Sigmoid colon (tissue), 6 donors: ENCODE measurements at regions not wholly inside any gene's neighbourhood (a gene's known extent, or its start where the extent isn't known, plus 50 kb on each side); places are given as distances from the start of the nearest gene placed in this dataset.

Source experiments
- DNase-seq: peaks from one replicate; pipeline ENCODE4 v3.0.0-alpha.2; 2019
- H3K27ac ChIP-seq, 4 donors: fragments of 200-600 bp; sonication (generic); one replicate each; pipeline ENCODE4 v1.5.1; 2016 to 2019; ENCODE audit warnings: mild to moderate bottlenecking in 1 of 4
- H3K27me3 ChIP-seq, 3 donors: fragments of 200-600 bp; sonication (generic); one replicate each; pipeline ENCODE4 v1.5.1; 2019; ENCODE audit warnings: mild to moderate bottlenecking in 1 of 3
- H3K36me3 ChIP-seq, 4 donors: fragments of 200-600 bp; sonication (generic); one replicate each; pipeline ENCODE4 v1.5.1; 2016 to 2019
- H3K4me1 ChIP-seq, 4 donors: fragments of 200-600 bp; sonication (generic); one replicate each; pipeline ENCODE4 v1.5.1; 2017 to 2019
- H3K4me3 ChIP-seq, 4 donors: fragments of 200-600 bp; sonication (generic); one replicate each; pipeline ENCODE4 v1.5.1; 2017 to 2019; ENCODE audit warnings: mild to moderate bottlenecking in 2 of 4, moderate library complexity in 1 of 4
- H3K9me3 ChIP-seq, 4 donors: fragments of 200-600 bp in 3 of 4; sonication (generic) in 3 of 4; one replicate each; pipeline versions ENCODE4 v1.5.1 to v1.6.1; 2013 to 2019
- EP300 ChIP-seq, 4 donors: sonication (generic); formaldehyde crosslinking; IDR thresholded peaks; one replicate each; pipeline ENCODE4 v1.6.1; 2017; ENCODE audit warnings: antibody characterized with exemption in 4 of 4
- POLR2A ChIP-seq, 2 donors: fragments of 450-650 bp; IDR thresholded peaks; one replicate each; pipeline ENCODE4 v1.6.1; 2016; ENCODE audit warnings: antibody characterized with exemption in 2 of 2, mild to moderate bottlenecking in 2 of 2, moderate library complexity in 2 of 2
- POLR2AphosphoS5 ChIP-seq, 4 donors: sonication (generic); formaldehyde crosslinking; IDR thresholded peaks; one replicate each; pipeline ENCODE4 v1.6.1; 2017; ENCODE audit warnings: antibody characterized with exemption in 4 of 4
- WGBS, 2 donors: extraction: QIAGEN DNeasy Blood & Tissue Kit; methylation state at CpG; one replicate each; pipeline ENCODE4 v1.1.7; 2013; 5-methylcytosine and 5-hydroxymethylcytosine counted together
- intact Hi-C: fragments of 100-400 bp; cut with DNase I; formaldehyde crosslinking; loops from one replicate; pipeline ENCODE4 v1.15.1; 2023
- TF ChIP-seq, protein P1 (sequence below), 4 experiments: fragments of 450-650 bp in 3 of 4; fragments of 200-600 bp in 1 of 4; IDR thresholded peaks; one replicate each; pipeline ENCODE4 v1.5.1; 2016 to 2019; ENCODE audit warnings: antibody characterized with exemption in 4 of 4, mild to moderate bottlenecking in 3 of 4, moderate library complexity in 2 of 4
- donor health status: healthy with polysubstance abuse.
- donor health status: healthy.

DNA sequence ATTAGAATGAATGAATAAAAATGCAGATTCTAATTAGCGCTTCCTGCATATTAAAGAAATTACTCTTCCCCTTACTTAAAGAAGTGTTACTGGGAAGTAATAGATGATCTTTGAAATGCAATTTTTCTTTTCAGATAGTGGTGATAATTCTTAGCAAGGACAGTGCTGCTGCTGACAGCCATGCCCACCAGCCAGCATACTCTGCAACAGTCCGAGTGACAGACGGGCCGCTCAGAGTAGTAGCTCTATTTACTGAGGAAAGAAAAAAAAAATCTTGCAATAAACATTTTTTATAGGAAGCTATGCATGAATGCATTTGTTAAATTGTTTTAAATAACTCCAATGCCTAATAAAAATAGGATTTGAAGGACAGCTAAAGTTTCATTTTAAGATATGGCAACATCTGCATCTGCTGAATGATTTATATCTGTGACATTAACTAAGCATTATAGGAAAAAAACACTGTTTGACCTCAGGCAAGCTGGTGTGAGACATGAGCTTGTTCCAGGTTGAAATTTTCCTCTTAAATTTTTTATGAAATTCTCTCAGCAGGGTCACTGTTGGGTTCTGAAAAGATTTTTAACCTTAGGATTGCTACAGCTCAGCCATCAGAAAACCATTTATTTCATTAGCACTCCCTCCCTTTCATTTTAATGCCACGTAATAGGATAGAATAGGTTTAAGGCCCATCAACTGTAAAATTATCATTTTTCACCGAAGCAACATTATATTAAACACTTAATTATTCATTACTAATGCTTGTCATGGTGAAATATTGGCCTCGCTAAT lies 393.8 kb downstream of the DCDC2C start:
- no peak for DNase-seq
- Histone ChIP-seq H3K27ac (no peak overlapping the region), H3K9me3 (peaks cover 0 to 2% (median 0%) of the 10 kb centered on the region in 4 donors), H3K4me1 (no peaks in the 10 kb centered on the region), H3K36me3 (no peaks in the 10 kb centered on the region), H3K4me3 (no peak overlapping the region), H3K27me3 (no peaks in the 10 kb centered on the region)
- no peak for TF ChIP-seq POLR2AphosphoS5 (IDR thresholded peaks at IDR 0.05)
- TF ChIP-seq, protein P1, sequence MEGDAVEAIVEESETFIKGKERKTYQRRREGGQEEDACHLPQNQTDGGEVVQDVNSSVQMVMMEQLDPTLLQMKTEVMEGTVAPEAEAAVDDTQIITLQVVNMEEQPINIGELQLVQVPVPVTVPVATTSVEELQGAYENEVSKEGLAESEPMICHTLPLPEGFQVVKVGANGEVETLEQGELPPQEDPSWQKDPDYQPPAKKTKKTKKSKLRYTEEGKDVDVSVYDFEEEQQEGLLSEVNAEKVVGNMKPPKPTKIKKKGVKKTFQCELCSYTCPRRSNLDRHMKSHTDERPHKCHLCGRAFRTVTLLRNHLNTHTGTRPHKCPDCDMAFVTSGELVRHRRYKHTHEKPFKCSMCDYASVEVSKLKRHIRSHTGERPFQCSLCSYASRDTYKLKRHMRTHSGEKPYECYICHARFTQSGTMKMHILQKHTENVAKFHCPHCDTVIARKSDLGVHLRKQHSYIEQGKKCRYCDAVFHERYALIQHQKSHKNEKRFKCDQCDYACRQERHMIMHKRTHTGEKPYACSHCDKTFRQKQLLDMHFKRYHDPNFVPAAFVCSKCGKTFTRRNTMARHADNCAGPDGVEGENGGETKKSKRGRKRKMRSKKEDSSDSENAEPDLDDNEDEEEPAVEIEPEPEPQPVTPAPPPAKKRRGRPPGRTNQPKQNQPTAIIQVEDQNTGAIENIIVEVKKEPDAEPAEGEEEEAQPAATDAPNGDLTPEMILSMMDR (IDR thresholded peaks at IDR 0.05) = no peak
- no peak for TF ChIP-seq POLR2A (IDR thresholded peaks at IDR 0.05)
- no peak for TF ChIP-seq EP300 (IDR thresholded peaks at IDR 0.05)
- 83% methylated on average over 7 of the region's 7 CpGs for WGBS, 2 donors
- intact Hi-C loops = no loop called here

DNA sequence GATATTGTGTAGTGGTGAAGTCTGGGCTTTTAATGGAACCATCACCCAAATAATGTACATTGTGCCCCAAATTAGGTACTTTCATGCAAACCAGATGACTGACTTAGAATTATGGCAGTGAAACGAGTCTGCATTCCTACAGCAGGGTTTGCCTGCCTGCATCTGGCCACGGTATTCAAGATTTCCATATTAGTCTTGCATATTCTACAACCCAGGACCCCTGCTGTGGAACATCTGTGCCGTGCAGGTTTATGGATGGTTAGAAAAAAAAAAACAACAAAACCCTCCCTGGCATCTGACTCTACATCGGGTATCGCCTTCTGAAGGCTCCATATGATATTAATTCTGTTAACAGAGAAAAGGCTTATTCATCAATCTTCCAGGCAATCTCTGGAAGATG lies 394.8 kb downstream of the DCDC2C start:
- TF ChIP-seq POLR2AphosphoS5 (IDR thresholded peaks at IDR 0.05) (no peak), POLR2A (IDR thresholded peaks at IDR 0.05) (no peak), EP300 (IDR thresholded peaks at IDR 0.05) (no peak)
- TF ChIP-seq, protein P1 (IDR thresholded peaks at IDR 0.05) = no peak
- WGBS, 2 donors = 72 to 82% methylated on average over 5 of the region's 5 CpGs
- no peaks in the 10 kb centered on the region for H3K4me1 ChIP-seq

DNA sequence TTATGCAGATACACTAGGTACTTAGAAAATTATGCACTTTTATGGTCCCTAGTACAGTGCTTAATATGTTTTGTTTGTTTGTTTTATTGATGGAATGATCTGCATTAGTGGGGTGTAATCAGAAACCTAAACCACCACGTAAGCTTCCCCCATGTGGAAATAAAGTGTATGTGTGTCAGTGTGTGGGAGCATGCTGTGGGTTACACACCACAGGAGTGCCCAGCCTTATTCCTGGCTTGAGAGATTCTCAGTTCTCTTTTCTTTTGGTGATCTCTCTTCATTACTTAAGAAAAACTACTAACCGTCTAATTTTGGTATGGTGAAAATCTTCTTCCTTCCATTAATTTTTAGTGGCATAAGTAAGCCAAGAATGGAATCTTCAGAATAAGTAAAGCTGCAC lies 398.6 kb downstream of the DCDC2C start:
- H3K4me1 ChIP-seq = no peaks in the 10 kb centered on the region
- H3K9me3 ChIP-seq = peaks cover 0 to 2% (median 0%) of the 10 kb centered on the region in 4 donors
- TF ChIP-seq POLR2A (IDR thresholded peaks at IDR 0.05) = no peak
- TF ChIP-seq POLR2AphosphoS5 (IDR thresholded peaks at IDR 0.05) = no peak
- TF ChIP-seq, protein P1 (IDR thresholded peaks at IDR 0.05) = no peak
- TF ChIP-seq EP300 (IDR thresholded peaks at IDR 0.05) = no peak
- WGBS, 2 donors = 90 to 91% methylated on average over 2 of the region's 2 CpGs
- no peak overlapping the region for H3K27ac ChIP-seq
- no peaks in the 10 kb centered on the region for H3K27me3 ChIP-seq
- intact Hi-C loops = no loop called here
- no peaks in the 10 kb centered on the region for H3K36me3 ChIP-seq
- H3K4me3 ChIP-seq = no peak overlapping the region
- no peak for DNase-seq

More for the DNA sequence above, 394.8 kb downstream of the DCDC2C start:
- H3K4me3 ChIP-seq = no peak overlapping the region
- peaks cover 0 to 2% (median 0%) of the 10 kb centered on the region in 4 donors for H3K9me3 ChIP-seq
- intact Hi-C loops = no loop called here
- no peaks in the 10 kb centered on the region for H3K36me3 ChIP-seq
- DNase-seq = no peak
- no peak overlapping the region for H3K27ac ChIP-seq
- H3K27me3 ChIP-seq = no peaks in the 10 kb centered on the region

DNA sequence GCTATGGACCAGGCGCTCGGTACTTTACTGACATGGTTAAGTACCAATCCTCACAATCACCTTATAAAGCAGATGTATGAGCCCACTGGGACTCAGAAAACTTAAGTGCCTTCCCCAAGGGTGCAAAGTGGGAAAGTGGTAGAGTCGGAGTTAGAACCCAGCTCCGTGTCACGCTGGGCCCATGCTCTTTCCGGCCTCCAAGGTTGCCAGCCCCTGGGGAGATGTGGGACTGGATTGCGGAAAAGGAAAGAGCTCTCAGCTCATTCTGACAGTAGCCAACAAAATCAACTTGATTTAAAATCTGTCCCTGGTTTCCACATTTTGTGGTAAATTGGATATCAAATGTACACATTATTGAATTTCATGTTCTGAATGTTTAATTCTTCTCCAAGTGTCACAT lies 403.8 kb downstream of the DCDC2C start:
- Histone ChIP-seq H3K27me3 (no peaks in the 10 kb centered on the region), H3K36me3 (no peaks in the 10 kb centered on the region), H3K27ac (no peak overlapping the region), H3K4me3 (no peak overlapping the region), H3K9me3 (no peaks in the 10 kb centered on the region), H3K4me1 (no peaks in the 10 kb centered on the region)
- WGBS, 2 donors = 83 to 88% methylated on average over 7 of the region's 7 CpGs
- TF ChIP-seq POLR2AphosphoS5 (IDR thresholded peaks at IDR 0.05) = no peak
- TF ChIP-seq POLR2A (IDR thresholded peaks at IDR 0.05) = no peak
- TF ChIP-seq EP300 (IDR thresholded peaks at IDR 0.05) = no peak
- TF ChIP-seq, protein P1 (IDR thresholded peaks at IDR 0.05) = no peak
- intact Hi-C loops = no loop called here
- DNase-seq = no peak
